Stimulated activated naive CD4-positive, alpha-beta T cell treated with Interleukin-2 at 50 U/mL for 16 hours (primary cell): ENCODE measurements at regions not wholly inside any gene's neighbourhood (a gene's known extent, or its start where the extent isn't known, plus 50 kb on each side); places are given as distances from the start of the nearest gene placed in this dataset.

Source experiments
- DNase-seq: peaks from one replicate; lab custom pipeline; 2025; lab: John Stamatoyannopoulos, UW

DNA sequence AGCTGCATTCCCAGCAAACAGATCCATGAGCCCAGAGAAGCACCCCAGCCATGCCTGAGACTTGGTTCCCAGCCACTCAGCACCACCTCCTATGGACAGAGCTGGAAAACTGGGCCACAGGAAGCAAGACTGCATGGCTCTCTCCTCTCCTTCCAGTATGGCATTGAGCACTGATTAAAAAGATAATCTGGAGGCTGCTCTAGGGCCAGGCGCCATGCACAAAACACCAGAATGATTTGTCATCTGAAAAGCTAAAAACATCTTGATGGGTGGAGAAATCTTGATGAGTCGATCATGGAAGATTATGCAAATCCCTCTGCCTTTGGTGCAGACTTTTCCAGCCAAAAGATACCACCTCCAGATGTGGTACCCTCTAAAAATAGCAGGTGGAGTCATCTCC lies 62.7 kb upstream of the MRPS22 start:
- DNase-seq, result no peak

DNA sequence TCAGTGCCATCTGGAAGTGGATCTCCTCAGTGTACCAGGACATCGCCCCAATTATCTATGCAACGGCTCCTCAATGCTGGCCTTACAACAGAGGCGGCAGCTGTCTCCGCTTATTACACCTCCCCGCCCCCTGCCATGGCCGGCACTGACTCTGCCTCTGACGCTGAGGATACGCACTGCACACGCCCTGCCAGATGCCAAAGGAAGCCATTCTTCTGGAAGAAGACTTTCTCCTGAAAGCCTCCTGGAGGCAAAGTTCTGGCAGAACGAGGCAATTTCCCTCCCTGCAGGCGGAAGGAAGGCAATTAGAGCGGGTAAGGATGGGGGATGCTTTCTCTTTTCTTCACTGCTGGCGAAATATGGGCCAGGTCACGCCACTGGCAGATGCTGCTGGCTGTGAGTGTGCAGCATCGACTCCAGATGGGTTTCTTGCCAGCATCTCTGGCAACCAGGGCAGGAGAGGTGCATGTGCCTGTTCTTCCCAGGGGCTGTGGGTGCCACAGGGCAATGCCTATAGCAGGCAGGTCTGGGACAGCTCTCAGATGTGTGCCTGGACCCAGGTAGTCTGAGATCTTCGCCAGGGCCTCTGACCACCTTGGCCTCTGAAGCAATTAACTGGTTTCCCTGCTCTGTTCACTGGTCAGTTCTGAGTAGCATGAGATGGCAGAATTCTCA lies 62.2 kb upstream of the MRPS22 start:
- DNase-seq, result no peak

DNA sequence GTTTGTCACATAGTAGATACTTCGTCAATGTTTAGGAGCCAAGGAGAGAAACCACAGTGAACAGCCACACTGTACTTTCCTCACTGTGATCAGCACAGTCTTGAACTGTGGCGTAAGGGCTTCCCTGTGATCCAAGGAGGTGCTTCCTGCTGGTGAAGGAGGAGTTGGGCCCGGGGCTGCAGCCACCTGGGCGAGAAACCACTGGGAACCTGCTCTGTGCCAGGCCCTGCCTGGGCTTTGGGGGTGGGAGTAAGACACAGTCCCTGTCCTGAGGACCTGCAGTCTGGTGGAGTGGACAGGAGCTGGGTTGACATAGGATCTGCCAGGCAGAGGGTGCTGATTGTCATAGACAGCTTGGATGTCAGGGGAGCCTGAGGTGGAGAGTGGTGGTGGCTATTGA lies 60.5 kb upstream of the MRPS22 start:
- no peak for DNase-seq

DNA sequence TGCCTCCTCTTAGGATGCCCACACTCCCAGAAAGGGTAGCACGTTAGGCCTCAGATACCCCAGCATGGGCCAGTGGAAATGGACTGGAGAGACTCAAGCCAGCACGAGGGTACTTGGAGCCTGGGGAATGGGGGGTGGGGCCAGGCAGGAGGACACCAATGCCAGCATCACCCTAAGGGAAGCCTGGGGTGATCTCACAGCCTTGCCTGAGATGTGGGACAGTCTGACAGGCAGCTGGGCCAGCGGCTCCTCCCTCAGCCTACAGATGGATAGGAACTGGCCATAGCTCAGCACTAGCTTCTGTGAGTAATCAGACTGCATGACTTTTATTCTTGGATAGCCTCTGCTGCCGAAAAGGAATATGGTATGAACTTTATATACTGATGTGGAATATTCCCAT lies 59.6 kb upstream of the MRPS22 start:
- DNase-seq, result no peak

DNA sequence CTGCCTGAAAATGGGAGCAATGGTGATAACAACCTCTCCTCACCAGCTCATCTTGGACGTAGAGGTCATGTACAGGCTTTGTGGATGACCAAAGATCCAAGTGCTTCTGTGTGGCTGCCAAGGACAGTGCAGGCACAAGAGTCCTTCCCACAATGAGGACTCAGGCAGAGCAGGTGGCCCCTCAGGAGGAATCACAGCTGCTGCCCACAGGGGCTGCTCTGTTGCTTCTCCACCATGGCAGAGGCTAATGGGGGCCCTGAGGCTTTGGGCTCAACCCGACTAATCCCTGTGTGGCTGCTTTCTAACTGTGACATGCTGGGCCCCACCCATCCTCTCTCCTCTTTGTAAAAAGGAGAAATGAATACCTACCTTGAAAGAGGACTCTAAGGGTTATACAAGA lies 58.1 kb upstream of the MRPS22 start:
- DNase-seq, result no peak

DNA sequence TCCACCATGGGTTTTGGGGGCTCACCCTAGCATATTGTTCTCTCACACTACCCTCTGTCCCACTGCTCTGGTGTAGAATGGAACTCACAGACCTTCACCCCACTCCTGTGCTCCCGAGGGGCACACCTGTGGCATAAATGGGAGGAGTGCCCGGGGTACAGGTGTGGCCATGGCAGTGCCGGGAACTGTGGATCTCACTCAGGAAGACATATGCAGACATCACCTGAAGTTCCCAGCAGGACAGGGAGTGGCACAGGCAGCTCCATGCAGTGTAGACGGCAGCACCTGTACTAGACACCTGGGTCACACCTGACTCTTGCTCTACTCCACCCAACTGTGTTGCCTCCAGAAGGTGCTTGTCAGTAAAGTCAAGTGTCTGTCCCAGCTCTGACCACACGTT lies 57.6 kb upstream of the MRPS22 start:
- DNase-seq, result no peak

DNA sequence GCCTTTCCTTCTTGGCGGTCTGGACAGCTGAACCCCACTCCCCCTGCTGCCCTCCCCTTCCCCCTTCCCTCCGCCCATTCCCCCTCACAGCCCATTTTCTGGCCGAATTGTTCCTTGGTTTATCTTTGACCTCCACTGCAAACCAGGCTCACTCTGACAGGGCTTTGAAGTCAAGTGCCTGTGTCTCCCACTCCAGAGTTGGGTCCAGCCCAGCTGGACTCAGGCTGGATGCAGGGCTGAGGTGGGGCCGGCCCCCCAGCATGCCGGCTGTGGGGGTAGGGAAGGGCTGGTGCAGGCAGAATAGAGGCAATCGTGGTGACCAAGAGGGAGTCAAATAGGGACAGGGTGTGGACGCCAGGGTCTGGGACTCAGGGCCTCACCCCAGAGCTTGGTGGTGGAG lies 57.0 kb upstream of the MRPS22 start:
- no peak for DNase-seq

DNA sequence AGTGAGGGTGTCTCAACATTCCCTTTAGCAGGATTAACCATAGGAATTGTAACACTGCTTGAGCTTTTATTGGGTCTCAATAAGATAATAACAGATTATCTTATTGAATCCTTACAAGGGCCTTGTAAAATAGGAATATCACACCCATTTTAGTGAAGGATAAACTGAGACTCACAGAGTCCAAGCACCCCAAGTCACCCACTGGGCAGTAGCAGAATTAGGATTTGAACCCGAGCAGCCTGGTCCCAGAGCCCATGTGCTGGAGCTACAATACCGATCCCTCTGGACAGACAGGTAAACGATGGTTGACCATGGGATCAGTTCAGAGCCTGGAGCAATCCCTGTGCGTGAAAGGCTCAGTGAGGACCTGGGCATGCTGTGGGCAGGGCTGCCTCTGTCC lies 56.3 kb upstream of the MRPS22 start:
- DNase-seq, result no peak

DNA sequence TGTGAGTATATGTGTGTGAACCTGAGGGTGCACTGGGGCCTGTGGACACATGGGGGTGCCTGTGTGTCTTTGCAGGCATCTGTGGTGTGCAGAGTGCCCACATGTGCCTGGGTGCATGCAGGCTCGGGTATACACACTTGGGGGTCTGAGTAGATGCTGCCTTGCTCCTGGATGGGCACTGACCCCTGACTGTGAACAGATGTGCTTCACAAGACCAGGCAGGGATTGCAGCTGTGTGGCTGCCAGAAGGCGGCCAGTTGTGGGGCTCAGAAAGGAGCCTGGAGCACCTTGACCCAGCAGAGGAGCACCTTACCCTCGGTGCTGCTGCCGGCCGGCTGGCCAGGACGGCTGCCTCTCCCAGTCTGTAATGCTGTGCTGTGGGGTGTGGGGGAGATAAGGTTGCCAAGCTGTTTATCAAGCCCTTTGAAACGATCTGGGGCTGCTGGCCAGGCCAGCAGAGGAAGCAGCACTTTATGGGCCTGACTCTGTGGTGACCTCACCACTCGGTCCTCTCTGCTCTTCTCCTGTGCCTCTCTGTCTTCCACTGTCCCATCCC lies 55.5 kb upstream of the MRPS22 start:
- no peak for DNase-seq

DNA sequence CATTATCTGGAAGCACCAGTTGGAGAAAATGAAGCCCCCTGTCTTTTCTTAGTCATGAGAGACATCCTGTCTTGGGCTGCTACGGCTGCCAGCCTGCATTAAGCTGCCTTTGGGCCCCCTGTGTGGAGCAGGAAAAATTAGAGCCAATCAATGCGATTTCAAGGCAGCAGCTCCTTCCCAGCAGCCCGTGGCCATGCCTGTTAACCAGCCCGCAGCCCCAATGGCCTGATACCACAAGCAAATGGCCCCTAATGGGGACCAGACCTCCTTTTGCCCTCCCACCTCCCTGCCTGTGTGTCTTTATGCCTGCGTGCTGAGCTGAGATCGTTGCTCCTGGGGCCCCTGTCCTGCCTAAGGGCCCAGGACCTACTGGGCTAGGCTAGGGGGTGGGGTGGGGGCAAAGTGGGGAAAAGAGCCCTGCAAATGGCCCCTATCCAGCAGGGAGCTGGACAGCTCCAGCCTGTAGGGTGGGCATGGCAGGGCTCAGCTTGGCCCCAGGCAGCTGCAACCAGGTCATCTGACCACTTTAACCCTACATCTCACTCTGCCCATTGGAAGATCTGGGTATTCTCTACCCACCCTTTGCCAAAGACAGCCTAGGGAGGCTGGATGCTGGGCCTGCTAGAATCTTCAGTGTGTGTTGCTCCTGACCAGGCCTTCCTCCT lies 53.8 kb upstream of the MRPS22 start:
- no peak for DNase-seq

DNA sequence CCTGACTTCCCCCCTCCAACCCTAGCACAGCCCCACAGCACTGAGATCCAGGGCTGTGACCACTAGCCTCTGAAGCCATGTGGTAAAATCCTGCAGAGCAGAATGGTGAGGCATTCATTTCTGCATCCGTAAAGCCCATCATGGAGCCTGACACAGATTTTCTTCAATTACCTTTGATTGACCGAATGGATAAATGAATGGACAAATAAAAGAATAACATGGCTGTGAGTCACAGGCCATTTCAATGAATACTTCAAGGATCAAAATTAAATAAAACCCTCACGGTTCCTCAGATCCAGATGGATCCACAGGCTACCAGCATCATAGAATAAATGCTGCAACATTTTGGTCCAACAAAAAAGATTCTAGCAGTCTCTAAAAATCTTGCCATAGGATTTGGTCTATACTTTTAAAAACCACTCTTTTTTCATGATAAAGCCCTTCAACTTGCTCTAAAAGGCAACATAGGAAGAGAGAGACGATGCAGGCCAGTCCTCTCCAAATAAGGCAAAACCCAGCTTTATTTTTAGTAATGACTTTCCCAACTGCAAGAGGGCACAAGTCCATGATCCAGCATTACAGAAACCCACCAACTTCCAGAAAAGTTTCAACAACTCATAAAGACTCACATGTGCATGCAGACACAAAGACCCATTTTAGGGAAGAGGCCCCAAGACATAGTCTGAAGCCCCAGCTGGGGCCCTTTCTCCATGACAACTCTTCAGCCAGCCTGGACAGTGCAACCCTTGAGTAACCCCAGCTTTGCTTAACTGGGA lies 52.4 kb upstream of the MRPS22 start:
- no peak for DNase-seq

DNA sequence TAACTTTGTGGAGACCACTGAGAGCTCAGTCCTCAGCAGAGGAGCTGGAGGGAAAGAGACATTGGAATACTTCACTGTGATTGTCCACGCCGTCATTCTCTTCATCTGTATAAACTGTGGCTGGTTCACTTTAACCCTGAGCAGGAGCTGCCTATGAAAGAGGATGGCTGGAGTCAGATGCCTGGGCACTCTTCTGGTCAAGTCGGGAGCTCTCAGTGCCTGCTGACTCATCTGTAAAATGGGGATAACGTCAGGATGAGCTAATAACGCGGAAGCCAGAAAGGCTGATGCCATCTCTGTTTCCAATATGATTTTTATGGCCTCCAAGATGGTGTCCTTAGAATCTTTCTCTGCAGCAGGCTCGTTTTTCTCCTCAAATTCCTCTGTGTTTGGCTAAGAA lies 51.6 kb upstream of the MRPS22 start:
- no peak for DNase-seq

DNA sequence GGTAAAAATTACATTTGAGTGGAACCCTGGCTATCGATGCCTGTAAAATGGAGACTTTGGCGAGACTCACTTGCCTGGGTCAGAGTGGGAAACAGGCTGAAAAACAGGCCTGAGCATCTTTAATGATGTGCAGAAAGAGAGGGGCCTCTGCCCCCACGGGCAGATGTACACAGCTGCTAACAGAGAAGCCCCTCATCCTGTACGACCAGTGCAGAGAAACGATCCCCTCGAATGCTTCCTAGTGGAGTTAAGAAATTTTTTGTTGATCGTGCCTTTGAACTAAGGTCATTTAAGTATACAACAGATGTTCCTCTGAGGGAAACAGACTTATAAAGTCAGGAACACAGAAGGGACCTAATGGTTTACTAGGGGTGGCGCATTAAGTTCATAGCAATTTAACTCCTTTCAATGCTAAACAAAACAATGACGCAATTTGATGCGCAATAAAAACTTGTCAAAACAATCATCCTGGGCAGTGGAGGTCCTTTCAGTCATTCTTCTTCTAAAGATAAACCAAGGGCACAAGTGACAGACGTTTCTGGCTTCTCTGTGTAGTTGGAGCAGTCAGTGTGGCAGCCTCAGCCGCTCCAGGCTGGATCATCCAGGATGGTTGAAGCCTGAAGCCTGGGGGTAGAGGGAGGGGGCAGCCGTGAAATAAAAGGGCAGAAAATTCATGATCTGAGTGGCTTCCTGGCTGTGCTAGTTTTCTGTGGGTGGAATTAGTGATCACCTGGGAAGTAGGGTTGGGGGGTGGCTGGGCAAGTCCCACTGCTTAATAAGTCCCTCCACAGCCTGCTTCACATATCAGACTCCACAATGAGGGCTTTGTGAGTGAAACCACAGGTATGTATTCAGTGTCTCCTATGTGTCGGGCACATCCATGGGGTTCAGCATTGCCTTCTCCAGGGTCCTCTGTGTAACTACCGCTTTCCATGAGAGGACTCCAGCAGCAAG lies 50.8 kb upstream of the MRPS22 start:
- no peak for DNase-seq

DNA sequence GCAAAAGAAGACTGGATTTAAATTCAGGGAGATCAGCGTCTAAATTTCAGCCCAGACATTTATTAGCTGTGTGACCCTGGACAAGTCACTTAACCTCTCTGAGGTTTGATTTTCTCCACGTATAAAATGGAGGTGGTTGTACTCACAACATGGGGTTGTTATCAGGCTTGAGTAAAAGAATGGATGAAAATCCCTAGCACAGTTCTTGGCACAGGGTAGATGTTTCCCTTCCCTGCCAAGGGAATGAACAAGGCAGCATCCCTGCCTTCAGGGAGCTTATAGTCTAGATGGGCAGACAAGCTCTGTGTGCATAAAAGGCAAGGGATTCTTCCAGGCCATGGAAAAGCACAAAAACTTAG lies 50.2 kb upstream of the MRPS22 start:
- DNase-seq, result no peak
